Retinal pigment epithelial cell (primary cell): ENCODE measurements at regions not wholly inside any gene's neighbourhood (a gene's known extent, or its start where the extent isn't known, plus 50 kb on each side); places are given as distances from the start of the nearest gene placed in this dataset.
A peak's percentile ranks its signal among the peaks of the same experiment; 100 is the strongest.

Experiments
- DNase-seq: peaks from one replicate; pipeline ENCODE4 v3.0.0-alpha.2; 2010; ENCODE audit warnings: low read depth
- H3K4me3 ChIP-seq: 2 replicates; pipeline ENCODE4 v1.5.1; 2011; ENCODE audit warnings: mild to moderate bottlenecking, low read length, control low read depth, moderate library complexity
- CTCF ChIP-seq: conservative IDR thresholded peaks from 2 replicates; pipeline ENCODE4 v1.5.1; 2011; ENCODE audit warnings: low read depth, low read length, control low read depth, inconsistent platforms

DNA sequence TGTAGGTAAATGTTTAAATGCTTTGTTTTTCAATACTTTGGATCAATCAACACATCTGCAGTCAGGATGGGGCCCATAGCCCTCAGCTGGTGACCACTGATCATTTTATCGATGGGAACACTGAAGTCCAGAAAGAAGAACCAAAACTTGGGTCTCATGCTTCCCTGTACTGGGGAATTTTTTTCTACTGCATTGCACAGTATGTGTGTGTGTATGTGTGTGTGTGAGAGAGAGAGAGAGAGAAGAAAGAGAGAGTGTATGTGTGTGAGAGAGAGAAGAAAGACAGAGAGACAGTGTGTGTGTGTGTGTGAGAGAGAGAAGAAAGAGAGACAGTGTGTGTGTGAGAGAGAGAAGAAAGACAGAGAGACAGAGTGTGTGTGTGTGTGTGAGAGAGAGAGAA is 202.9 kb upstream of the MSX2 start:
- no peak for DNase-seq
- no peak for TF ChIP-seq CTCF
- no peak overlapping the region for H3K4me3 ChIP-seq

DNA sequence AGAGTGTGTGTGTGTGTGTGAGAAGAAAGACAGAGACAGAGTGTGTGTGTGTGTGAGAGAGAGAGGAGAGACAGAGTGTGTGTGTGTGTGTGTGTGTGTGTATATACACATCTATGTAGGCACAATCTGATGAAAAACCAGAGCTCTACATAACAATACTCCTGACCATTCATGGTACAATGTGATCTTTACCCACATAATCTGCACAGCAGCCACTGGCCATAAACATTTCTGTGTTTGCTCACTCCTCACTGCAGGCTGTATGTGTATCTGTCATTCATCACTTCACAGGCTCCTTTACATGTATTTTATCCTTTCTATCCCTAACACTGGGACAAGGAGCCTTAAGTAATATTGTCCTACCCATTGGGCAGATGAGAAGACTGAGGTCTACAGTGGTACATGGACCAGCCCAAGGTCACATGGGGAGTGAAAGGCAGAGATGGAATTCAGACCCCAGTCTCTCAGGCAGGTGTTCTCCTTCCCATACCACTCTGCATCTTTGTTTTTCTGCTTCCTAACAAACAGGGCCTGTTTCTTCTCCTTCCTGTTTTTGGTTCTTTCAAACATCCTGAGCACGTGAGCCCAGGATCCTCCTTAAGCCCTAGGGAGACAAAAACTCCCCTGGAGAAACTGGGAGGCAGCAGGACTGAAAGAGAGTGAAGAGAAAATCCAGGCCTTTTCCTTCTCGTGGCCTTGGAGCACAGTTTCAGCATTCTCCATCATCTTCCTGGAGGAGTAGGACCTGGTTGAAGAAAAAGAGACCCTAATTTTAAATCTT is 201.7 kb upstream of the MSX2 start:
- H3K4me3 ChIP-seq, result no peak overlapping the region
- no peak for DNase-seq
- no peak for TF ChIP-seq CTCF

- no peak for DNase-seq
- no peak overlapping the region for H3K4me3 ChIP-seq
- peak; percentile 48 for TF ChIP-seq CTCF
Measured at GRCh38 chr5:174523311-174524071, 200.9 kb upstream of the MSX2 start.

GRCh38 chr5:174524351-174524750 is 200.0 kb upstream of the MSX2 start:
- no peak for TF ChIP-seq CTCF
- no peak overlapping the region for H3K4me3 ChIP-seq
- DNase-seq, result no peak

- no peak overlapping the region for H3K4me3 ChIP-seq
- TF ChIP-seq CTCF, result no peak
- DNase-seq, result no peak
Measured at GRCh38 chr5:174526177-174526576, 198.2 kb upstream of the MSX2 start.

DNA sequence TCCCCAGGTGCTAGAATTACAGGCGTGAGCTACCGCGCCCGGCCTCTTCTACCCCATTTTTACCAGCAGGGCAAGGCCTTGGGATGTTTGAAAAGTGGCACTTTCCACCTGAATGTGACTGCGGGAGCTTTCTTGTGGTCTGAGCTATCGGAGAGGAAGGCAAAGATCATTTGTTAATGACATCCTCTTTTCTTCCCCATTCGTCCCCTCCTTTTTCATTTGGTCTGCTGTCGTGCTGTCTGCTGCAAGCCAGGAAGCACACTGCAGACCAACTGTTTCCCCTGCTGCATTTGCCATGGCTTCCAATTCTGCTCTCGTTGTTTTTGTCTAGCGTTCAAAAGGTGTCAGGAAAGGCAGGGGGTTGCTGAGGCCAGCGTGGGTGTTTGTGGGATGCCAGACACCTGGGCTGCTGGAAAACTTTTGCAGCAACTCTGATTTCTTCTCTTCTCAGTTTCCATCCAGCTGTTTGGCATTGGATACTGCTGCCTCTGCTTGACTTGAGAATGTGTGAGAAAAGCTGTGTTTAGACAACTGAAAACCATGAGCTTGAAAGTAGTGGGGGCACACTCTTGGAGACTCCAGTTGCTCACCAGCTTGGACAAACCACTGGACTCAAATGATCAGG is 196.4 kb upstream of the MSX2 start:
- TF ChIP-seq CTCF, result no peak
- no peak for DNase-seq
- no peak overlapping the region for H3K4me3 ChIP-seq
